ENCODE measurements at regions not wholly inside any gene's neighbourhood (a gene's known extent, or its start where the extent isn't known, plus 50 kb on each side); places are given as distances from the start of the nearest gene placed in this dataset.

GRCh38 chr6:85044361-85044760, 280.0 kb upstream of the TBX18 start:
- DNase-seq (ENCODE audit: low read depth): peak; percentile 49
- no peak overlapping the region for H3K4me3 ChIP-seq (ENCODE audit: control insufficient read depth, low read depth, low read length)
- TF ChIP-seq CTCF (conservative IDR thresholded peaks at IDR 0.05; ENCODE audit: control insufficient read depth, insufficient read depth, low read depth, low read length): no peak

GRCh38 chr6:85041376-85041775, 277.0 kb upstream of the TBX18 start:
- DNase-seq (ENCODE audit: low read depth): peak; percentile 21
- no peak overlapping the region for H3K4me3 ChIP-seq (ENCODE audit: control insufficient read depth, low read depth, low read length)
- no peak for TF ChIP-seq CTCF (conservative IDR thresholded peaks at IDR 0.05; ENCODE audit: control insufficient read depth, insufficient read depth, low read depth, low read length)

DNA sequence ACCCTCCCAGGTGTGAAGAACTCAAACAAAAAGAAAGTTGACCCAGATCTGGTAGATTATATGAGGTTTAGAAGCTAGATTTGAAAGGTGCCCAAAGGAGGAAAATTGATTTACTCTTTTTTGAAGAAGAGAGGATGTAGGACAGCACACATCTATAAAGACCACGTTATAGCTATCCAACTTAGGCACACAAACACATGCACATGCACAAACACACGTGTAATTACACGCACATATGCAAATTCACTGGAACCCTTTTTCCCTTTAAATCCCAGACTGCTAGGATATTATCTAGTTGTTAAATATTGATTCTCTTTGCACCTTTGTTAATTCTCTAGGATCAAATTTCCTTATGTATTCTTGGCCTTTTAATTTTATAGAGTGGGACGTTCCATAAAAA, 272.8 kb upstream of the TBX18 start:
- DNase-seq (ENCODE audit: low read depth): no peak
- no peak for TF ChIP-seq CTCF (conservative IDR thresholded peaks at IDR 0.05; ENCODE audit: control insufficient read depth, insufficient read depth, low read depth, low read length)
- no peak overlapping the region for H3K4me3 ChIP-seq (ENCODE audit: control insufficient read depth, low read depth, low read length)

GRCh38 chr6:85035766-85036165, 271.4 kb upstream of the TBX18 start:
- H3K4me3 ChIP-seq (ENCODE audit: control insufficient read depth, low read depth, low read length): no peak overlapping the region
- TF ChIP-seq CTCF (conservative IDR thresholded peaks at IDR 0.05; ENCODE audit: control insufficient read depth, insufficient read depth, low read depth, low read length): no peak
- DNase-seq (ENCODE audit: low read depth): no peak

DNA sequence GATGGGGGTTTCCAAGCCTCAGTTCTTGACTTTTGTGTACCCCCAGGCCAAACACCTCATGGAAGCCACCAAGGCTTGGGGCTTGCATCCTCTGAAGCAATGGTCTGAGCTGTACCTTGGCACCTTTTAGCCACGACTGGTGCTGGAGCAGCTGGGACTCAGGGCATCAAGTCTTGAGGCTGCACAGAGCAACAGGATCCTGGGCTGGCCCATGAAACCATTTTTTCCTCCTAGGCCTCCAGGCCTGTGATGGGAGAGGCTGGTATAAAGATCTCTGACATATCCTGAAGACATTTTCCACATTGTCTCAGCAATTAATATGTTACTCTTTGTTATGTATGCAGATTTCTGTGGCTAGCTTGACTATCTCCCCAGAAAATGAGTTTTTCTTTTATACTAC, 269.1 kb upstream of the TBX18 start:
- no peak overlapping the region for H3K4me3 ChIP-seq (ENCODE audit: control insufficient read depth, low read depth, low read length)
- DNase-seq (ENCODE audit: low read depth): no peak
- no peak for TF ChIP-seq CTCF (conservative IDR thresholded peaks at IDR 0.05; ENCODE audit: control insufficient read depth, insufficient read depth, low read depth, low read length)

DNA sequence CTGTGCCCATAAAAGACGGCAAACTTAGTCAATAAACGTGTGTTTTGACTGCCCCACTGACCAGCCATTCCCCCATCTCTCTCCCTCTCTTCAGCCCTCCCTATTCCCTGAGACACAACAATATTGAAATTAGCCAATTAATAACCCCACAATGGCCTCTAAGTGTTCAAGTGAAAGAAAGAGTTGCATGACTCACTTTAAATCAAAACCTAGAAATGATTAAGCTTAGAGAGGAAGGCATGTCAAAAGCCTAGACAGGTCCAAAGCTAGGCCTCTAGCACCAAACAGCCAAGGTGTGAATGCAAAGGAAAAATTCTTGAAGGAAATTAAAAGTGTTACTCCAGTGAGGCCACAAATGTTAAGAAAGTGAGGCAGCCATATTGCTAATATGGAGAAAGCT, 261.6 kb upstream of the TBX18 start:
- no peak for DNase-seq (ENCODE audit: low read depth)
- TF ChIP-seq CTCF (conservative IDR thresholded peaks at IDR 0.05; ENCODE audit: control insufficient read depth, insufficient read depth, low read depth, low read length): no peak
- no peak overlapping the region for H3K4me3 ChIP-seq (ENCODE audit: control insufficient read depth, low read depth, low read length)

GRCh38 chr6:85023721-85024120, 259.3 kb upstream of the TBX18 start:
- no peak for TF ChIP-seq CTCF (conservative IDR thresholded peaks at IDR 0.05; ENCODE audit: control insufficient read depth, insufficient read depth, low read depth, low read length)
- H3K4me3 ChIP-seq (ENCODE audit: control insufficient read depth, low read depth, low read length): no peak overlapping the region
- no peak for DNase-seq (ENCODE audit: low read depth)

Data from fibroblast of mammary gland (primary cell).